ENCODE measurements at regions not wholly inside any gene's neighbourhood (a gene's known extent, or its start where the extent isn't known, plus 50 kb on each side); places are given as distances from the start of the nearest gene placed in this dataset.
A peak's percentile ranks its signal among the peaks of the same experiment; 100 is the strongest.

GRCh38 chr10:4775808-4776207 is 50.2 kb upstream of the AKR1E2 start:
- no peak for DNase-seq (ENCODE audit: low spot score)

- no peak for DNase-seq (ENCODE audit: low spot score)
These were observed 53.8 kb upstream of the AKR1E2 start for GRCh38 chr10:4772202-4772570.

- DNase-seq (ENCODE audit: low spot score) = no peak
These were observed 54.3 kb upstream of the AKR1E2 start for GRCh38 chr10:4771554-4772201.

GRCh38 chr10:4770801-4771553 is 55.0 kb upstream of the AKR1E2 start:
- DNase-seq (ENCODE audit: low spot score) = no peak

- DNase-seq (ENCODE audit: low spot score) = no peak
These were observed 57.6 kb upstream of the AKR1E2 start for GRCh38 chr10:4768416-4768815.

- DNase-seq (ENCODE audit: low spot score) = peak; percentile 4
These were observed 58.8 kb upstream of the AKR1E2 start for GRCh38 chr10:4767033-4767814.

GRCh38 chr10:4766454-4766853 is 59.6 kb upstream of the AKR1E2 start:
- DNase-seq (ENCODE audit: low spot score) = no peak

- DNase-seq (ENCODE audit: low spot score) = no peak
These were observed 60.6 kb upstream of the AKR1E2 start for GRCh38 chr10:4765428-4765827.

GRCh38 chr10:4763960-4764428 is 62.0 kb upstream of the AKR1E2 start:
- no peak for DNase-seq (ENCODE audit: low spot score)

- no peak for DNase-seq (ENCODE audit: low spot score)
These were observed 62.5 kb upstream of the AKR1E2 start for GRCh38 chr10:4763513-4763912.

GRCh38 chr10:4758256-4758655 is 67.8 kb upstream of the AKR1E2 start:
- no peak for DNase-seq (ENCODE audit: low spot score)

- DNase-seq (ENCODE audit: low spot score) = no peak
These were observed 70.6 kb upstream of the AKR1E2 start for GRCh38 chr10:4755286-4755989.

- no peak for DNase-seq (ENCODE audit: low spot score)
These were observed 71.9 kb upstream of the AKR1E2 start for GRCh38 chr10:4754143-4754542.

GRCh38 chr10:4751211-4751610 is 74.8 kb upstream of the AKR1E2 start:
- no peak for DNase-seq (ENCODE audit: low spot score)

GRCh38 chr10:4749271-4749574 is 76.8 kb upstream of the AKR1E2 start:
- DNase-seq (ENCODE audit: low spot score) = no peak

- DNase-seq (ENCODE audit: low spot score) = no peak
These were observed 77.3 kb upstream of the AKR1E2 start for GRCh38 chr10:4748491-4749270.

- DNase-seq (ENCODE audit: low spot score) = no peak
These were observed 83.8 kb upstream of the AKR1E2 start for GRCh38 chr10:4742217-4742616.

- DNase-seq (ENCODE audit: low spot score) = no peak
These were observed 85.5 kb upstream of the AKR1E2 start for GRCh38 chr10:4740471-4740870.

GRCh38 chr10:4736608-4737007 is 89.4 kb upstream of the AKR1E2 start:
- DNase-seq (ENCODE audit: low spot score) = no peak

- DNase-seq (ENCODE audit: low spot score) = no peak
These were observed 89.8 kb upstream of the AKR1E2 start for GRCh38 chr10:4736183-4736582.

GRCh38 chr10:4733843-4734224 is 92.2 kb upstream of the AKR1E2 start:
- no peak for DNase-seq (ENCODE audit: low spot score)

Measured in CD4-positive, alpha-beta T cell treated with Interleukin-6 at 100 ng/mL for 8 hours (primary cell).